ENCODE measurements at regions not wholly inside any gene's neighbourhood (a gene's known extent, or its start where the extent isn't known, plus 50 kb on each side); places are given as distances from the start of the nearest gene placed in this dataset.

GRCh38 chr5:167624053-167624452, 667.4 kb upstream of the WWC1 start:
- Histone ChIP-seq H3K9me3 (replicated peaks in 1 of 3) (no peaks in the 10 kb centered on the region), H3K4me3 (no peak overlapping the region), H3K27me3 (no peaks in the 10 kb centered on the region), H3K36me3 (replicated peaks in 1 of 2) (no peaks in the 10 kb centered on the region), H3K4me1 (replicated peaks in 1 of 2) (no peaks in the 10 kb centered on the region), H3K27ac (no peak overlapping the region)
- intact Hi-C loops (cut with DNase I), result no loop called here
- 58 to 65% (median 59%) methylated on average over 2 of the region's 2 CpGs for WGBS, 4 donors
- DNase-seq, result no peak
- TF ChIP-seq POLR2A (IDR thresholded peaks at IDR 0.05) (no peak), CTCF (IDR thresholded peaks at IDR 0.05) (no peak)

DNA sequence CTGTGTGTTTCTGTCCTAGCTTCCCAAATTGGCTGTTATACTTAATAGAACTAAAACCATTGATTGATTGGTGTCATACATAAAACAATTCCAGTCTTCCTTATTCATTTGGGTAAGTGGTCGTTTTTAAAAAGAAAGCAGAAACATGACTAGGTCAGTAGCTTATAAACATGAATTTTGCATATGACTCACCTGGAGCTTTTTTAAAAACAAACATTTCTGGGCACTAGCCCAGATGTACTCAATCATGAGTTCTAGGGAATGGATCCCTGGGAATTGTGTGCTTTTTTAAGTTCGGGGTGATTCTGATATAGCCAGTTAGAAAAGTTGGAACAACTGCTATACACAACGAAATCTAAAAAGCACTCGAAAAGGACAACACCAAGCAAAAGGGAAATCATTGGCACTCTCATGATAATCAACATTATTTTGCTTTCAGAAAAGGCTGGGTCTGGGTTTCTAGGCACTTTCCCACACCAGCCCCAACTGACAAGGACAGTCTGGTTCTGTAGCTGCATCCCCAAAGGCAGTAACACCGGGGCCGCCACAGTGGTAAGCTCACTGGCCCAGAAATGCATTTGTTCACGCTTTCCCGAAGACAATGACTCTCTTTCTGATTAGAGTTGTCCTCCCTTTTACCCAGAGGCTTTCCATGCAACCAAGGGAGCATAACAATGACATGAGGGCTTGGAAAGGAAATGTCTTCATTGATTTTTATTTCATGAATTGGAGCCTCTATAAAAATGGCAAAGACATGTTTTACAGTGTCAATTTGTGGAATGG, 664.9 kb upstream of the WWC1 start:
- no peaks in the 10 kb centered on the region for H3K4me1 ChIP-seq (replicated peaks in 1 of 2)
- intact Hi-C loops (cut with DNase I), result no loop called here
- no peak overlapping the region for H3K4me3 ChIP-seq
- H3K27ac ChIP-seq, result no peak overlapping the region
- H3K27me3 ChIP-seq, result no peaks in the 10 kb centered on the region
- DNase-seq, result no peak
- H3K36me3 ChIP-seq (replicated peaks in 1 of 2), result no peaks in the 10 kb centered on the region
- H3K9me3 ChIP-seq (replicated peaks in 1 of 3), result no peaks in the 10 kb centered on the region
- no peak for TF ChIP-seq POLR2A (IDR thresholded peaks at IDR 0.05)
- TF ChIP-seq CTCF (IDR thresholded peaks at IDR 0.05), result no peak
- WGBS, 4 donors, result 68 to 75% (median 74%) methylated on average over 8 of the region's 8 CpGs

GRCh38 chr5:167629634-167630033, 661.8 kb upstream of the WWC1 start:
- intact Hi-C loops (cut with DNase I), result no loop called here
- Histone ChIP-seq H3K27me3 (no peaks in the 10 kb centered on the region), H3K27ac (no peak overlapping the region), H3K4me3 (no peak overlapping the region), H3K36me3 (replicated peaks in 1 of 2) (no peaks in the 10 kb centered on the region), H3K9me3 (replicated peaks in 1 of 3) (no peaks in the 10 kb centered on the region), H3K4me1 (replicated peaks in 1 of 2) (no peaks in the 10 kb centered on the region)
- TF ChIP-seq CTCF (IDR thresholded peaks at IDR 0.05) (no peak), POLR2A (IDR thresholded peaks at IDR 0.05) (no peak)
- DNase-seq, result no peak
- 72 to 84% (median 78%) methylated on average over 3 of the region's 3 CpGs for WGBS, 4 donors

DNA sequence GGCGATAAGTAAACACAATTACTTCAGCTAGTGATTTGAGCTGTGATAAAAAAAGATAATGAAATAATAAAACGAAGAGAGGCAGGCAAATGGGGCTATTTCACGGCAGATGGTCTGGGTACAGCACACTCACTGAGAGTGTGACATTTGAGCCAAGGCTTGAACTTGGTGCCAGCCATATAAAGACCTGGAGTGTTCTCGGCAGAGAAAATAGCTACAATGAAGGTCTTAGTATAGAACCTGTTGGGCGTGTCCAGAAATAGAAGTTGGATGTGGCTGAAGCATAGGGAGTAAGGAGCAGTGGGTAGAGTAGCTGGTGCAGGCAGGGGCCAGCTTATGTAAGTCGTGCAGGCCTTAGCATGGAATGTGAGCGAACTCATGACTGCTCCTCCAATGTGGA, 660.3 kb upstream of the WWC1 start:
- WGBS, 4 donors, result 75 to 81% (median 78%) methylated on average over 7 of the region's 7 CpGs
- no peak for DNase-seq
- no peaks in the 10 kb centered on the region for H3K36me3 ChIP-seq (replicated peaks in 1 of 2)
- no peaks in the 10 kb centered on the region for H3K4me1 ChIP-seq (replicated peaks in 1 of 2)
- H3K4me3 ChIP-seq, result no peak overlapping the region
- no peak for TF ChIP-seq POLR2A (IDR thresholded peaks at IDR 0.05)
- no peak for TF ChIP-seq CTCF (IDR thresholded peaks at IDR 0.05)
- intact Hi-C loops (cut with DNase I), result no loop called here
- H3K27me3 ChIP-seq, result no peaks in the 10 kb centered on the region
- no peak overlapping the region for H3K27ac ChIP-seq
- no peaks in the 10 kb centered on the region for H3K9me3 ChIP-seq (replicated peaks in 1 of 3)
